ENCODE measurements at regions not wholly inside any gene's neighbourhood (a gene's known extent, or its start where the extent isn't known, plus 50 kb on each side); places are given as distances from the start of the nearest gene placed in this dataset.

DNA sequence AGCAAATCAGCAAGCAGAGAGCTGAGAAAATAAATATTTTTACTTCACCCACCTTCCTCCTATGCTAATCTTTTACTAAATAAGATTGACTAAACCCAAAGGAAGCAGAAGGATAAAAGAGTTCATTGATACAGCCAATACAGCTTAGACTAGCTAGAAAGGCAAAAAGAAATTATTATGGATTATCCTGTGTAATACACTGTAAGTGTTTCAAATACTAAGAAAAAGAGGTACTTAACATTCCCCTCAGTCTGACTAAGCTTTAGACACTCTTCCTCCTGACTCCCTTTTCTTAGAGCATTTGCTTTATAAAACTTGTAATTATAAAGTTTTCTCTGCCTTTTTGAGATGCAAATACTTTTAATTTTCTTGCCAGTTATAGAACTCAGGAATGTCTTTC lies 848.9 kb upstream of the CADM2 start:
- TF ChIP-seq, protein P1, sequence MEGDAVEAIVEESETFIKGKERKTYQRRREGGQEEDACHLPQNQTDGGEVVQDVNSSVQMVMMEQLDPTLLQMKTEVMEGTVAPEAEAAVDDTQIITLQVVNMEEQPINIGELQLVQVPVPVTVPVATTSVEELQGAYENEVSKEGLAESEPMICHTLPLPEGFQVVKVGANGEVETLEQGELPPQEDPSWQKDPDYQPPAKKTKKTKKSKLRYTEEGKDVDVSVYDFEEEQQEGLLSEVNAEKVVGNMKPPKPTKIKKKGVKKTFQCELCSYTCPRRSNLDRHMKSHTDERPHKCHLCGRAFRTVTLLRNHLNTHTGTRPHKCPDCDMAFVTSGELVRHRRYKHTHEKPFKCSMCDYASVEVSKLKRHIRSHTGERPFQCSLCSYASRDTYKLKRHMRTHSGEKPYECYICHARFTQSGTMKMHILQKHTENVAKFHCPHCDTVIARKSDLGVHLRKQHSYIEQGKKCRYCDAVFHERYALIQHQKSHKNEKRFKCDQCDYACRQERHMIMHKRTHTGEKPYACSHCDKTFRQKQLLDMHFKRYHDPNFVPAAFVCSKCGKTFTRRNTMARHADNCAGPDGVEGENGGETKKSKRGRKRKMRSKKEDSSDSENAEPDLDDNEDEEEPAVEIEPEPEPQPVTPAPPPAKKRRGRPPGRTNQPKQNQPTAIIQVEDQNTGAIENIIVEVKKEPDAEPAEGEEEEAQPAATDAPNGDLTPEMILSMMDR (IDR thresholded peaks at IDR 0.05): no peak
- H3K27ac ChIP-seq: no peak overlapping the region
- DNase-seq: no peak
- H3K4me1 ChIP-seq: no peaks in the 10 kb centered on the region
- H3K36me3 ChIP-seq: no peaks in the 10 kb centered on the region
- no peaks in the 10 kb centered on the region for H3K27me3 ChIP-seq
- no peak overlapping the region for H3K4me3 ChIP-seq
- no peaks in the 10 kb centered on the region for H3K9me3 ChIP-seq
- intact Hi-C loops (cut with DNase I; ENCODE audit: low total_unique reads): no loop called here

DNA sequence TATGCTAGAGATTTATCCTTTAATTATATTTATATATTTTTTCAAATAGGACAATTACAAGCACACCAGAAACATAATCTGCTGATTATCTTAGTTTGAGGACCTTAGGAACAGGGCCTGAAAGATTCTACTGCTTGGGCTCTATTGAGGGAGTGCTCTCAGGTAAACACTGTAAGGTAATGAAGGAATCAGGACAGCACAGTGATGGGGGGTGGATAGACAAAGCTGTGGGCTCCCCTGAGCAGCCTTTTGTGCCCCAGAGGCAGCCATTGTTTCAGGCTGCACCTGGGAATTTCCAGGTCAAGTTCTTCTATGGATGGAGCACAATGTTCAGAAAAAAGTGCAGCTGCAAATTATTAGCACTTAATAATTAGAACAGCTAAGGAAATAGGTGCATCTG lies 848.0 kb upstream of the CADM2 start:
- Histone ChIP-seq H3K36me3 (no peaks in the 10 kb centered on the region), H3K27ac (no peak overlapping the region), H3K27me3 (no peaks in the 10 kb centered on the region), H3K4me1 (no peaks in the 10 kb centered on the region), H3K4me3 (no peak overlapping the region), H3K9me3 (no peaks in the 10 kb centered on the region)
- no peak for DNase-seq
- TF ChIP-seq, protein P1 (IDR thresholded peaks at IDR 0.05): no peak
- intact Hi-C loops (cut with DNase I; ENCODE audit: low total_unique reads): no loop called here

DNA sequence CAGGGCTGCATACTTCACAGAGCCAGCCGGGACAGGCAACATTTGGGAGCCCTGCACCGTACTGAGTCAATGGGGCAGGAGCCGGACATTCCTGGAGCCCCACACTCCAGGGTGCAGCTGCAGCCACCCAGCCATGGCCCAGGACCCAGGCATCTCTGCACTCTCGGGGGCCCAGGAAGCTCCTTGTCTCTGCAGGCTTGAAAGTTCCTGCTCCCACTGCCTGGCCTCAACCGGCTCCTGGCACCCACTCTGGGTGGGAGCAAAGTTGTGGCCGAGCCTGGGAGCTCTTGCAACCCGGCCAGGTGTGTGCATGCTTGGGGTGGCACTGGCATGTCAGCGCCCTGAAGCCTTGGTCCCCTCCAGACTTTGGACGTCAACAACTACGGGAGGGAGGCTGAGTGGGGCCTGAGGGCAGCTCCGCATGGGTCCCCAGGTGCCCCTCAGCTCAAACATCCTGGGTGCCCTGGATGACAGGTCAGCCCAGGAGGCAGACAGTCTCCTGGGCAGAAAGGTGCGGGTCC lies 833.5 kb upstream of the CADM2 start:
- Histone ChIP-seq H3K4me3 (no peak overlapping the region), H3K27me3 (no peaks in the 10 kb centered on the region), H3K4me1 (no peaks in the 10 kb centered on the region), H3K36me3 (no peaks in the 10 kb centered on the region), H3K27ac (no peak overlapping the region), H3K9me3 (peaks cover 0 to 8% (median 0%) of the 10 kb centered on the region in 3 donors)
- TF ChIP-seq, protein P1 (IDR thresholded peaks at IDR 0.05): no peak
- DNase-seq: peak in 1 of 2 donors; percentile 57
- intact Hi-C loops (cut with DNase I; ENCODE audit: low total_unique reads): no loop called here

- Histone ChIP-seq H3K9me3 (peaks cover 0 to 8% (median 0%) of the 10 kb centered on the region in 3 donors), H3K4me3 (no peak overlapping the region), H3K27ac (no peak overlapping the region), H3K4me1 (no peaks in the 10 kb centered on the region), H3K27me3 (no peaks in the 10 kb centered on the region), H3K36me3 (no peaks in the 10 kb centered on the region)
- no peak for DNase-seq
- intact Hi-C loops (cut with DNase I; ENCODE audit: low total_unique reads): no loop called here
- TF ChIP-seq, protein P1 (IDR thresholded peaks at IDR 0.05): no peak
Observed at GRCh38 chr3:84125760-84126159, 833.0 kb upstream of the CADM2 start.

GRCh38 chr3:84126160-84126559 lies 832.6 kb upstream of the CADM2 start:
- TF ChIP-seq, protein P1 (IDR thresholded peaks at IDR 0.05): no peak
- Histone ChIP-seq H3K27me3 (no peaks in the 10 kb centered on the region), H3K27ac (no peak overlapping the region), H3K9me3 (peaks cover 0 to 8% (median 0%) of the 10 kb centered on the region in 3 donors), H3K4me1 (no peaks in the 10 kb centered on the region), H3K4me3 (no peak overlapping the region), H3K36me3 (no peaks in the 10 kb centered on the region)
- intact Hi-C loops (cut with DNase I; ENCODE audit: low total_unique reads): no loop called here
- no peak for DNase-seq

DNA sequence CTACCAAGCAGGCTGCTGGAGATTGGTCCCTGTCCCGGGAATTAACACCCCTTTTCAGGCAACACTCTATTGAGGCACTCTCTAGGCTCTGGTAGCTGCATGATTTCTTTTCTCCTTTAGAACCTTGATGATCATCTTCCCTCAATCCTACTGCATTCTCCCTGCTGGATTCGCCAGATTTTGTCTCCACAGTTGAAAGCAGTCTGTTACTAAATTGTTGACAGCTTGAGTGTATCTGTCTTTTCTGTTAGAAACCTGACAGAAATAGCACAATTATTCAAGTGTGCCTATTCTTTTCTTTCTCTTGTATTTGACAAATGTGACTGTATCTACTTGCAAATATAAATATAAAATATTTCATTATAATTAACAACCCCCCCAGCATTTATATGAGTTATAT lies 830.8 kb upstream of the CADM2 start:
- peaks cover 0 to 8% (median 0%) of the 10 kb centered on the region in 3 donors for H3K9me3 ChIP-seq
- intact Hi-C loops (cut with DNase I; ENCODE audit: low total_unique reads): no loop called here
- no peaks in the 10 kb centered on the region for H3K4me1 ChIP-seq
- no peaks in the 10 kb centered on the region for H3K36me3 ChIP-seq
- DNase-seq: no peak
- H3K27ac ChIP-seq: no peak overlapping the region
- H3K4me3 ChIP-seq: no peak overlapping the region
- TF ChIP-seq, protein P1 (IDR thresholded peaks at IDR 0.05): no peak
- no peaks in the 10 kb centered on the region for H3K27me3 ChIP-seq
